ENCODE measurements at regions not wholly inside any gene's neighbourhood (a gene's known extent, or its start where the extent isn't known, plus 50 kb on each side); places are given as distances from the start of the nearest gene placed in this dataset.

DNA sequence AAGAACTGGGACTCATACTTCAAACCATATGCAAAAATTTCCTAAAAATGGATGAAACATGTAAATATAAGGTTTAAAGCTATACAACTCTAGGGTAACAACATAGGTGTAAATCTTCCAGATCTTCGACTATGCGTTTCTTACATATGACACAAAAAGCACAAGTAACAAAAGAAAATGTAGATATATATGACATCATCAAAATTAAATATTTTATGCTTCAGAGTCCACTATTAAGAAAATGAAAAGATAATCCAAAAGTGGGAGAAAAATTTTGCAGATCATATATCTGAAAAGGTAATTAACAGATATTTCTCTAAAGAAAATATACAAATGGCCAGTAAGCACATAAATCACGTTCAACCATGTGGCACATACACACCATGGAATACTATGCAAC lies 164.2 kb upstream of the ACTRT1 start:
- H3K36me3 ChIP-seq (replicated peaks), result no peaks in the 10 kb centered on the region
- H3K4me1 ChIP-seq, result no peaks in the 10 kb centered on the region
- H3K9me3 ChIP-seq, result no peaks in the 10 kb centered on the region
- no peak overlapping the region for H3K4me3 ChIP-seq
- in situ Hi-C loops (cut with MboI; ENCODE audit: low sequenced_read_pairs), result no loop called here
- no peak for DNase-seq (ENCODE audit: low spot score in 2 of 2)
- no peaks in the 10 kb centered on the region for H3K27me3 ChIP-seq (ENCODE audit: low read depth)

DNA sequence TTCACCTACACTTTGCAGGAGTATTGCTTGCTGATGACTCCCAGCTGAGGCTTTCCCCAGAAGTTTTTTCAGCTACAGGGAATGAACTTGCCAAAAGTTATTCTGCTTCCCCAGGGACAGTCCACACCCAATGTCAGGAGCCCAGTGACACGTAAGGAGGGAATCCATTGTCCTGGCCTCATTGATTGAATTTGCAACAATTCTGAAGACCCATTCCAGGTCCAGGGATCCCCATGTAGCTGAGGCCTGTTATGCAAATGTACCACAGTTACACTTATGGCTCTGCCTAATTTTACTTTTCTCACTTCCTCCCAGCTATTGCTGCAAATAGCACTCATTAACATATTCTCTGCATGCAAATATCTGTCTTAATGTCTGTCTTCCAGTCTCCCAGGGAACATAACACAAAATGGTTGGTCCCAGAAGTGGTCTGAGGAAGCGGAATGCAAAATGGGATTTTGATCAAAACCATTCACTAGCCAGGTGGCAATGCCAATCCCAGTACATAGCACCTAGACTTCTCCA lies 113.7 kb upstream of the ACTRT1 start:
- no peak for DNase-seq (ENCODE audit: low spot score in 2 of 2)
- no peaks in the 10 kb centered on the region; the same call in 1 of the 2 replicates for H3K9me3 ChIP-seq
- in situ Hi-C loops (cut with MboI; ENCODE audit: low sequenced_read_pairs), result no loop called here

DNA sequence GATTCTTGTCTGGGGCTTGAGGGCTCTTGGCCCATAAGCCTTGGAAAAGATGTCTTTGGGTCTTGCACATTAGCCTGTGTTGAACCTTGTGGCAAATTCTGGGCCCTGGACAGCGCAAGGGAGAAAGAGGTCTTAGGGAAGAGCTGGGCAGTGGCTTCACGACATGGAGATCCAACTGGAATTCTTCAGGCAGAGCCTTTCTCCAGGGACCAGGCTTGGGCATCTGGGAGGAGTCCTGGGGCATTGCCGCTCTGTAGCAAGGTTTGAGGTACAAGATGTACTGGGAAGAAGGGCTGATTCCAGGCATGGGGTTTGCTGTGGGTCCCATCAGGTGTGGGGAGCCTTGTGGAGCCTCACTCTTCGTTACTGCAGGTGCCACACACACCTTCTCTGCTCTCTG lies 104.0 kb upstream of the ACTRT1 start:
- H3K27me3 ChIP-seq (ENCODE audit: low read depth), result no peaks in the 10 kb centered on the region
- H3K36me3 ChIP-seq (replicated peaks), result no peaks in the 10 kb centered on the region
- in situ Hi-C loops (cut with MboI; ENCODE audit: low sequenced_read_pairs), result no loop called here
- H3K4me3 ChIP-seq, result no peak overlapping the region
- no peaks in the 10 kb centered on the region for H3K9me3 ChIP-seq
- no peak for DNase-seq (ENCODE audit: low spot score in 2 of 2)
- no peaks in the 10 kb centered on the region for H3K4me1 ChIP-seq

More for the DNA sequence above, 113.7 kb upstream of the ACTRT1 start:
- Histone ChIP-seq H3K4me3 (no peak overlapping the region), H3K36me3 (replicated peaks) (no peaks in the 10 kb centered on the region), H3K4me1 (no peaks in the 10 kb centered on the region), H3K27me3 (ENCODE audit: low read depth) (no peaks in the 10 kb centered on the region)

DNA sequence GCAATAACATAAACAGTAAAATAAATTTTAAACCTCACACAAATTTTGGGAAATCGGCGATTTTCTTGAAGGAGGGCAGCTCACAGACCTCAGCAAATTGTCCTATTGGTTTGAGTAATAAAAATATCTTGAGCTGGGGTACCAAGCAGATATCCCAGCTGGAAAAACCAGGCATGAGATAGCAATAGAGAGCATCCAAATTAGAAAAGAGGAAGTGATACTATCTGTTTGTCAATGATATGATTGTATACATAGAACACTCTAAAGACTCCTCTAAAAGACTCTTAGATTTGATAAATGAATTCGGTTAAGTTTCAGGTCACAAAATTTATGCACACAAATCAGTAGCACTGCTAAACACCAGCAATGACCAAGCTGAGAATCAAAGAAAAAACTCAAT lies 90.5 kb upstream of the ACTRT1 start:
- no peak for DNase-seq (ENCODE audit: low spot score in 2 of 2)
- in situ Hi-C loops (cut with MboI; ENCODE audit: low sequenced_read_pairs), result no loop called here
- Histone ChIP-seq H3K36me3 (replicated peaks) (no peaks in the 10 kb centered on the region), H3K4me1 (no peaks in the 10 kb centered on the region), H3K27me3 (ENCODE audit: low read depth) (no peaks in the 10 kb centered on the region), H3K4me3 (no peak overlapping the region), H3K9me3 (no peaks in the 10 kb centered on the region; the same call in 1 of the 2 replicates)

DNA sequence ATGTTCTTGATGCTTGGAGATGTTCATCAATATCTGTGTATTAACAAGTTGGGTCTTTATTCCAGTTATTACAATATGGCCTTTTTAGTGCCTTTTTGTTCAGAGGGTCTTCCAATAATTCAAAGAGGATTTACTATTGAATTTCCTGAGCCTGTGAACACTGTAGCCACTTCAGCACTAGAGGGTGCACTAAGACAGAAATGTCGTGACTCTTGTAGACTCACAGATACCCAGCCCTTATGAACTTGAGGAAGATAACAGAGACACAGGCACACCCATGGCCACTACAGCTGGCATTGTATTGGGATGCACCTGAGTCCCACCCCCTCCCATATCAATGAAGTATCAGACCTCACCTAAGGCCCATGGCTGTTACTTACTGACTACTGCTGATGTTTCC lies 54.4 kb upstream of the ACTRT1 start:
- Histone ChIP-seq H3K4me3 (no peak overlapping the region), H3K9me3 (no peaks in the 10 kb centered on the region), H3K27me3 (ENCODE audit: low read depth) (no peaks in the 10 kb centered on the region), H3K36me3 (replicated peaks) (no peaks in the 10 kb centered on the region), H3K4me1 (peaks cover 3% of the 10 kb centered on the region; the same call in 1 of the 2 replicates)
- in situ Hi-C loops (cut with MboI; ENCODE audit: low sequenced_read_pairs), result no loop called here
- DNase-seq (ENCODE audit: low spot score in 2 of 2), result no peak

DNA sequence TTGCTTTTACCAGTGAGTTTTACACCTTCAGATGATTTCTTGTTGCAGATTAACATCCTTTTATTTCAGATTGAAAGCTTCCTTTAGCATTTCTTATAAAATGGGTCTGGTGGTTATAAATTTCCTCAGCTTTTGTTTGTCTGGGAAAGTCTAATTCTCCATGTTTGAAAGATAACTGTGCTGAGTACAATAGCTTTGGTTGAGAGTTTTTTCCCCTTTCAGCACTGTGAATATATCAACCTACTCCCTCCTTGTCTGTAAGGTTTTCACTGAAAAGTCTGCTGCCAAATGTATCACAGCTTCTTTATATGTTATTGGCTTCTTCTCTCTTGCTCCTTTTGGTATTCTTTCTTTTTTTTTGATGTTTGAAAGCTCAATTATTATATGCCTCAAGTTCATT lies 53.5 kb upstream of the ACTRT1 start:
- no peaks in the 10 kb centered on the region for H3K9me3 ChIP-seq
- H3K27me3 ChIP-seq (ENCODE audit: low read depth), result no peaks in the 10 kb centered on the region
- H3K4me3 ChIP-seq, result no peak overlapping the region
- no peaks in the 10 kb centered on the region for H3K36me3 ChIP-seq (replicated peaks)
- no peak for DNase-seq (ENCODE audit: low spot score in 2 of 2)
- H3K4me1 ChIP-seq, result peaks cover 3% of the 10 kb centered on the region; the same call in 1 of the 2 replicates
- in situ Hi-C loops (cut with MboI; ENCODE audit: low sequenced_read_pairs), result no loop called here
